ENCODE measurements at regions not wholly inside any gene's neighbourhood (a gene's known extent, or its start where the extent isn't known, plus 50 kb on each side); places are given as distances from the start of the nearest gene placed in this dataset.

GRCh38 chr5:97967292-97967691 is 784.2 kb upstream of the RIOK2 start:
- POLR2A ChIA-PET, result no interaction called here
- Histone ChIP-seq H2AFZ (ENCODE audit: insufficient read depth, low read depth, low read length, poor library complexity, severe bottlenecking) (no peak overlapping the region), H3K27me3 (replicated peaks in 1 of 4; ENCODE audit: control extremely low read depth in 1 of 4, control insufficient read depth in 3 of 4, insufficient read depth in 4 of 4, low read length in 3 of 4) (no peaks in the 10 kb centered on the region), H3K9ac (ENCODE audit: low read length) (no peak overlapping the region), H3K4me1 (ENCODE audit: control insufficient read depth in 2 of 2, insufficient read depth in 2 of 2, low read length in 2 of 2) (no peaks in the 10 kb centered on the region), H3K27ac (ENCODE audit: low read length in 2 of 2) (no peak overlapping the region), H4K20me1 (ENCODE audit: control insufficient read depth, insufficient read depth, low read length, poor library complexity, severe bottlenecking) (no peaks in the 10 kb centered on the region), H3K36me3 (replicated peaks in 1 of 2; ENCODE audit: control extremely low read depth in 1 of 2, control insufficient read depth in 1 of 2, extremely low read depth in 1 of 2, insufficient read depth in 2 of 2, low read length in 1 of 2) (no peaks in the 10 kb centered on the region), H3K4me3 (ENCODE audit: control extremely low read depth in 1 of 5, extremely low read depth in 1 of 5, insufficient read depth in 1 of 5, low read depth in 2 of 5, low read length in 4 of 5) (no peak overlapping the region), H3K79me2 (ENCODE audit: control insufficient read depth, insufficient read depth, low read length) (no peaks in the 10 kb centered on the region), H3K9me3 (ENCODE audit: control extremely low read depth in 1 of 3, control insufficient read depth in 2 of 3, insufficient read depth in 1 of 3, low read length in 2 of 3) (no peaks in the 10 kb centered on the region), H3K4me2 (replicated peaks; ENCODE audit: low read depth, low read length, poor library complexity, severe bottlenecking) (no peak overlapping the region)
- Mint-ChIP-seq H3K27me3 (no peaks in the 10 kb centered on the region), H3K27ac (no peak overlapping the region), H3K9me3 (ENCODE audit: insufficient read depth) (peaks cover 2% of the 10 kb centered on the region), H3K4me3 (no peak overlapping the region), H3K4me1 (no peaks in the 10 kb centered on the region)
- no peak for DNase-seq
- ATAC-seq (ENCODE audit: low read depth), result no peak
- intact Hi-C loops (cut with micrococcal nuclease), result no loop called here
- TF ChIP-seq CTCF (IDR thresholded peaks at IDR 0.05) (no peak), EZH2 (IDR thresholded peaks at IDR 0.05; ENCODE audit: borderline replicate concordance, insufficient read depth, low read depth, low read length, poor library complexity, severe bottlenecking) (no peak)
- CTCF ChIA-PET, result no interaction called here
- WGBS (ENCODE audit: insufficient coverage), result 43% methylated on average over 1 of the region's 3 CpGs

GRCh38 chr5:97968346-97968745 is 785.3 kb upstream of the RIOK2 start:
- Histone ChIP-seq H3K27ac (ENCODE audit: low read length in 2 of 2) (no peak overlapping the region), H3K36me3 (replicated peaks in 1 of 2; ENCODE audit: control extremely low read depth in 1 of 2, control insufficient read depth in 1 of 2, extremely low read depth in 1 of 2, insufficient read depth in 2 of 2, low read length in 1 of 2) (no peaks in the 10 kb centered on the region), H3K9ac (ENCODE audit: low read length) (no peak overlapping the region), H2AFZ (ENCODE audit: insufficient read depth, low read depth, low read length, poor library complexity, severe bottlenecking) (no peak overlapping the region), H3K4me2 (replicated peaks; ENCODE audit: low read depth, low read length, poor library complexity, severe bottlenecking) (no peak overlapping the region), H3K4me3 (ENCODE audit: control extremely low read depth in 1 of 5, extremely low read depth in 1 of 5, insufficient read depth in 1 of 5, low read depth in 2 of 5, low read length in 4 of 5) (no peak overlapping the region), H4K20me1 (ENCODE audit: control insufficient read depth, insufficient read depth, low read length, poor library complexity, severe bottlenecking) (no peaks in the 10 kb centered on the region), H3K4me1 (ENCODE audit: control insufficient read depth in 2 of 2, insufficient read depth in 2 of 2, low read length in 2 of 2) (no peaks in the 10 kb centered on the region), H3K79me2 (ENCODE audit: control insufficient read depth, insufficient read depth, low read length) (no peaks in the 10 kb centered on the region), H3K9me3 (ENCODE audit: control extremely low read depth in 1 of 3, control insufficient read depth in 2 of 3, insufficient read depth in 1 of 3, low read length in 2 of 3) (no peaks in the 10 kb centered on the region), H3K27me3 (replicated peaks in 1 of 4; ENCODE audit: control extremely low read depth in 1 of 4, control insufficient read depth in 3 of 4, insufficient read depth in 4 of 4, low read length in 3 of 4) (no peaks in the 10 kb centered on the region)
- H3K27ac Mint-ChIP-seq, result no peak overlapping the region
- no peak for DNase-seq
- ATAC-seq (ENCODE audit: low read depth), result no peak
- intact Hi-C loops (cut with micrococcal nuclease), result no loop called here
- H3K9me3 Mint-ChIP-seq (ENCODE audit: insufficient read depth), result peaks cover 2% of the 10 kb centered on the region
- TF ChIP-seq EZH2 (IDR thresholded peaks at IDR 0.05; ENCODE audit: borderline replicate concordance, insufficient read depth, low read depth, low read length, poor library complexity, severe bottlenecking), result no peak
- no peaks in the 10 kb centered on the region for H3K4me1 Mint-ChIP-seq
- no peak overlapping the region for H3K4me3 Mint-ChIP-seq
- POLR2A ChIA-PET, result no interaction called here
- WGBS (ENCODE audit: insufficient coverage), result no CpG with 5 or more reads among the region's 2 CpGs
- no peaks in the 10 kb centered on the region for H3K27me3 Mint-ChIP-seq
- CTCF ChIA-PET, result no interaction called here
